ENCODE measurements at regions not wholly inside any gene's neighbourhood (a gene's known extent, or its start where the extent isn't known, plus 50 kb on each side); places are given as distances from the start of the nearest gene placed in this dataset.
A peak's percentile ranks its signal among the peaks of the same experiment; 100 is the strongest.
"Not testable (repeated sequence)": the region's sequence is repeated elsewhere in the genome, so short reads cannot be mapped to it uniquely, and the experiment has no call there.

GRCh38 chr12:9543341-9543740 lies 64.4 kb downstream of the KLRB1 start:
- DNase-seq (ENCODE audit: low spot score); in situ Hi-C loops (cut with MboI; ENCODE audit: low pct_unique_long_range_greater_than_20kb, low sequenced_read_pairs, unreplicated experiment): not testable (repeated sequence)

- DNase-seq (ENCODE audit: low spot score); in situ Hi-C loops (cut with MboI; ENCODE audit: low pct_unique_long_range_greater_than_20kb, low sequenced_read_pairs, unreplicated experiment): not testable (repeated sequence)
Observed at GRCh38 chr12:9542827-9543226, 64.9 kb downstream of the KLRB1 start.

GRCh38 chr12:9515925-9516324 lies 91.8 kb downstream of the KLRB1 start:
- in situ Hi-C loops (cut with MboI; ENCODE audit: low pct_unique_long_range_greater_than_20kb, low sequenced_read_pairs, unreplicated experiment): not testable (repeated sequence)
- DNase-seq (ENCODE audit: low spot score): peak; percentile 2

GRCh38 chr12:9512695-9513094 lies 95.0 kb downstream of the KLRB1 start:
- DNase-seq (ENCODE audit: low spot score); in situ Hi-C loops (cut with MboI; ENCODE audit: low pct_unique_long_range_greater_than_20kb, low sequenced_read_pairs, unreplicated experiment): not testable (repeated sequence)

GRCh38 chr12:9510392-9511011 lies 97.2 kb downstream of the KLRB1 start:
- DNase-seq (ENCODE audit: low spot score): not testable (repeated sequence)

GRCh38 chr12:9509464-9510161 lies 98.1 kb downstream of the KLRB1 start:
- DNase-seq (ENCODE audit: low spot score): no peak
- in situ Hi-C loops (cut with MboI; ENCODE audit: low pct_unique_long_range_greater_than_20kb, low sequenced_read_pairs, unreplicated experiment): no loop called here
- TF ChIP-seq CTCF (IDR thresholded peaks at IDR 0.05; ENCODE audit: extremely low read depth, insufficient read depth, missing control alignments): no peak

More at GRCh38 chr12:9510392-9511011, 97.2 kb downstream of the KLRB1 start:
- in situ Hi-C loops (cut with MboI; ENCODE audit: low pct_unique_long_range_greater_than_20kb, low sequenced_read_pairs, unreplicated experiment): not testable (repeated sequence)

GRCh38 chr12:9506746-9507145 lies 101.0 kb downstream of the KLRB1 start:
- no peak for DNase-seq (ENCODE audit: low spot score)
- TF ChIP-seq CTCF (IDR thresholded peaks at IDR 0.05; ENCODE audit: extremely low read depth, insufficient read depth, missing control alignments): no peak

GRCh38 chr12:9503384-9503783 lies 104.3 kb downstream of the KLRB1 start:
- in situ Hi-C loops (cut with MboI; ENCODE audit: low pct_unique_long_range_greater_than_20kb, low sequenced_read_pairs, unreplicated experiment); DNase-seq (ENCODE audit: low spot score): not testable (repeated sequence)

More at GRCh38 chr12:9506746-9507145, 101.0 kb downstream of the KLRB1 start:
- in situ Hi-C loops (cut with MboI; ENCODE audit: low pct_unique_long_range_greater_than_20kb, low sequenced_read_pairs, unreplicated experiment): no loop called here

- DNase-seq (ENCODE audit: low spot score); in situ Hi-C loops (cut with MboI; ENCODE audit: low pct_unique_long_range_greater_than_20kb, low sequenced_read_pairs, unreplicated experiment): not testable (repeated sequence)
Observed at GRCh38 chr12:9502845-9503244, 104.9 kb downstream of the KLRB1 start.

- DNase-seq (ENCODE audit: low spot score); in situ Hi-C loops (cut with MboI; ENCODE audit: low pct_unique_long_range_greater_than_20kb, low sequenced_read_pairs, unreplicated experiment): not testable (repeated sequence)
Observed at GRCh38 chr12:9493325-9493724, 114.4 kb downstream of the KLRB1 start.

GRCh38 chr12:9481289-9481688 lies 126.4 kb downstream of the KLRB1 start:
- DNase-seq (ENCODE audit: low spot score); in situ Hi-C loops (cut with MboI; ENCODE audit: low pct_unique_long_range_greater_than_20kb, low sequenced_read_pairs, unreplicated experiment): not testable (repeated sequence)

- DNase-seq (ENCODE audit: low spot score): not testable (repeated sequence)
- in situ Hi-C loops (cut with MboI; ENCODE audit: low pct_unique_long_range_greater_than_20kb, low sequenced_read_pairs, unreplicated experiment): loop anchor here (25.0 kb wide), 2 partner anchors 113 to 137 kb away; no protein-coding TSS in a partner anchor
Observed at GRCh38 chr12:9474197-9474596, 133.5 kb downstream of the KLRB1 start.

- not testable (repeated sequence) for DNase-seq (ENCODE audit: low spot score)
- in situ Hi-C loops (cut with MboI; ENCODE audit: low pct_unique_long_range_greater_than_20kb, low sequenced_read_pairs, unreplicated experiment): loop anchor here (25.0 kb wide), 2 partner anchors 114 to 136 kb away; no protein-coding TSS in a partner anchor
Observed at GRCh38 chr12:9473638-9474037, 134.1 kb downstream of the KLRB1 start.

GRCh38 chr12:9471501-9471900 lies 136.2 kb downstream of the KLRB1 start:
- DNase-seq (ENCODE audit: low spot score): not testable (repeated sequence)
- in situ Hi-C loops (cut with MboI; ENCODE audit: low pct_unique_long_range_greater_than_20kb, low sequenced_read_pairs, unreplicated experiment): loop anchor here (25.0 kb wide), 2 partner anchors 116 to 134 kb away; no protein-coding TSS in a partner anchor

GRCh38 chr12:9470367-9470766 lies 137.3 kb downstream of the KLRB1 start:
- DNase-seq (ENCODE audit: low spot score): peak; percentile 6
- in situ Hi-C loops (cut with MboI; ENCODE audit: low pct_unique_long_range_greater_than_20kb, low sequenced_read_pairs, unreplicated experiment): loop anchor here (25.0 kb wide), 2 partner anchors 117 to 133 kb away; no protein-coding TSS in a partner anchor

GRCh38 chr12:9469956-9470355 lies 137.8 kb downstream of the KLRB1 start:
- not testable (repeated sequence) for DNase-seq (ENCODE audit: low spot score)
- in situ Hi-C loops (cut with MboI; ENCODE audit: low pct_unique_long_range_greater_than_20kb, low sequenced_read_pairs, unreplicated experiment): loop anchor here (25.0 kb wide), 2 partner anchors 117 to 133 kb away; no protein-coding TSS in a partner anchor
